ENCODE measurements at regions not wholly inside any gene's neighbourhood (a gene's known extent, or its start where the extent isn't known, plus 50 kb on each side); places are given as distances from the start of the nearest gene placed in this dataset.

DNA sequence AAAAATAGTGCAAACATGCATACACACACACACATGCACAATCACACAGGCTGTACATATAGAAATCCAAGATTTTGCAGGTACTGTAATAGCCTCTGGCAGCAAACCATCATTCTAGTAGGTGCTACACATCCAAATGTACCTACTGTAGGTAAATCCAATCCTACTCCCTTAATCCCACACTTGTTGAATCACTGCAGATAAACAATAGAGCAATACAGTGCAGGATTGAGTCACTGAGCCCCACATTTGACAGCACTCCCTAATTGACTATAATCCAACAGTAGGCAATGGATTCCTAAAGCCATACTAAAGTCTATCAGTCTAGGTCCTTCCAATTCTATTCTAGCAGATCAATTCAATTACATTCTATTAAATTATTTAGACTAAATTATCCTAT is 1640.5 kb upstream of the CDH9 start:
- Histone ChIP-seq H3K36me3 (ENCODE audit: low read depth) (no peaks in the 10 kb centered on the region), H3K4me3 (ENCODE audit: severe bottlenecking) (no peak overlapping the region), H3K4me1 (ENCODE audit: insufficient read depth, poor library complexity, severe bottlenecking) (no peaks in the 10 kb centered on the region), H3K27me3 (ENCODE audit: insufficient read depth, poor library complexity, severe bottlenecking) (no peaks in the 10 kb centered on the region), H3K27ac (ENCODE audit: poor library complexity, severe bottlenecking) (no peak overlapping the region), H3K9me3 (ENCODE audit: severe bottlenecking) (no peaks in the 10 kb centered on the region)
- DNase-seq (ENCODE audit: low spot score) = no peak
- peak; percentile 52; the same call in 2 of the 3 replicates for ATAC-seq (ENCODE audit: low read depth)
- TF ChIP-seq, protein P1, sequence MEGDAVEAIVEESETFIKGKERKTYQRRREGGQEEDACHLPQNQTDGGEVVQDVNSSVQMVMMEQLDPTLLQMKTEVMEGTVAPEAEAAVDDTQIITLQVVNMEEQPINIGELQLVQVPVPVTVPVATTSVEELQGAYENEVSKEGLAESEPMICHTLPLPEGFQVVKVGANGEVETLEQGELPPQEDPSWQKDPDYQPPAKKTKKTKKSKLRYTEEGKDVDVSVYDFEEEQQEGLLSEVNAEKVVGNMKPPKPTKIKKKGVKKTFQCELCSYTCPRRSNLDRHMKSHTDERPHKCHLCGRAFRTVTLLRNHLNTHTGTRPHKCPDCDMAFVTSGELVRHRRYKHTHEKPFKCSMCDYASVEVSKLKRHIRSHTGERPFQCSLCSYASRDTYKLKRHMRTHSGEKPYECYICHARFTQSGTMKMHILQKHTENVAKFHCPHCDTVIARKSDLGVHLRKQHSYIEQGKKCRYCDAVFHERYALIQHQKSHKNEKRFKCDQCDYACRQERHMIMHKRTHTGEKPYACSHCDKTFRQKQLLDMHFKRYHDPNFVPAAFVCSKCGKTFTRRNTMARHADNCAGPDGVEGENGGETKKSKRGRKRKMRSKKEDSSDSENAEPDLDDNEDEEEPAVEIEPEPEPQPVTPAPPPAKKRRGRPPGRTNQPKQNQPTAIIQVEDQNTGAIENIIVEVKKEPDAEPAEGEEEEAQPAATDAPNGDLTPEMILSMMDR (IDR thresholded peaks at IDR 0.05; ENCODE audit: poor library complexity, severe bottlenecking) = no peak

DNA sequence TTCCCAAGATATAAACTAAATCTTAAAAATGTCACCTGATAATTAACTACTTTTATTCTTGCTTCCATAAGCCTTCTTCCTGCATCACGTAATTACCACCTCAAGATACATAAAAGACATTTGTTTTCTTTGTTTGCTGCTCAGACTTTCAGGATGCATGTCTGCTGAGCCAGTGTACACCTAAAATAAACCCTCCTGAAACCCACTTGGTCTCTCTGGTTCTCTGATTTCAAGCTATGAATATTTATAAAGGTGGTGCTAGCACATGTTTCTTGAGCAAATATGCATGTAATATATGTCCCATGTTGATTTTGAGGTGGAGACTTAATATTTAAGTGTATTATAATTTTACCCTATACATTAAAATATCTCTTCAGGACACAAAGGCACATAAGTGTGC is 1627.7 kb upstream of the CDH9 start:
- H3K4me3 ChIP-seq (ENCODE audit: severe bottlenecking) = no peak overlapping the region
- no peaks in the 10 kb centered on the region for H3K4me1 ChIP-seq (ENCODE audit: insufficient read depth, poor library complexity, severe bottlenecking)
- no peaks in the 10 kb centered on the region for H3K27me3 ChIP-seq (ENCODE audit: insufficient read depth, poor library complexity, severe bottlenecking)
- DNase-seq (ENCODE audit: low spot score) (no peak), ATAC-seq (ENCODE audit: low read depth) (no peak)
- H3K27ac ChIP-seq (ENCODE audit: poor library complexity, severe bottlenecking) = no peak overlapping the region
- TF ChIP-seq, protein P1 (IDR thresholded peaks at IDR 0.05; ENCODE audit: poor library complexity, severe bottlenecking) = no peak
- H3K36me3 ChIP-seq (ENCODE audit: low read depth) = no peaks in the 10 kb centered on the region
- H3K9me3 ChIP-seq (ENCODE audit: severe bottlenecking) = peaks cover 16% of the 10 kb centered on the region

DNA sequence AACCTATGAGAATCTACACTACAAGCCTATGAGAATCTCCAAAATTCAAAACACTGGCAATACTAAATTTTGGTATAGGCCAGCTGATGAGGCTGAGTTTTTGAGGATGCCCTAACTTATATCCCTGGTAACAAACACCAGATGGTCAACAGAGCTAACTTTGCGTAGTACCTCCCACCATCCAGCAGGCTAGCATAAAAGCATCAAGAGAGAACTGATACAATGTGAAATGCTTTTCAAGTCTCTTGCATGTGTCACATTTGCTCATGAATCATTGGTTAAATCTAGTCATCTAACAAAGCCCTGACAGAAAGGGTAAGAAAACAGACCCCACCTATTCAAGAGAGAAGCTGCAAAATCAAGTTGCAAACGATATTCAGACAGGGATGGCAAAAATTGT is 1609.7 kb upstream of the CDH9 start:
- no peak for DNase-seq (ENCODE audit: low spot score)
- H3K27me3 ChIP-seq (ENCODE audit: insufficient read depth, poor library complexity, severe bottlenecking) = no peaks in the 10 kb centered on the region
- TF ChIP-seq, protein P1 (IDR thresholded peaks at IDR 0.05; ENCODE audit: poor library complexity, severe bottlenecking) = peak; percentile 17

DNA sequence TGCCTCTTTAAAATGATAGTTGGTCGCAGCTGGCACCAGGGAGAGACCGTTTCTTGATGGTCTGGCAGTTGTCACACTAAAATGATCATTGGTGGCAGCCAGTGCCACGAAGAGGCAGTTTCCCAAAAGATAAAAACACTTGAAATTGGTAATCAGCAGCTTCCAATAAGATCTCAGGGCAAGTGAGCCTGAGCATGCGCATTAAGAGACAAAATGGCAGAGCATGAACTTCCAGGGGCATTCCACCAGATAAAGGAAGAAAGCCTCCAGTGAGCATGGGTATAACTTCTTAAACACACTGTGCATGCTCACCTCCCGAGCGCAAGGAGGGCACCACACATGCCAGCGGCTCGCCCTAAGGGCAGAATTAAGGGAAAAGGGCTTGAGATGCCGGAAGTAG is 1594.2 kb upstream of the CDH9 start:
- Histone ChIP-seq H3K4me3 (ENCODE audit: severe bottlenecking) (no peak overlapping the region), H3K9me3 (ENCODE audit: severe bottlenecking) (no peaks in the 10 kb centered on the region), H3K27me3 (ENCODE audit: insufficient read depth, poor library complexity, severe bottlenecking) (no peaks in the 10 kb centered on the region), H3K36me3 (ENCODE audit: low read depth) (no peaks in the 10 kb centered on the region), H3K27ac (ENCODE audit: poor library complexity, severe bottlenecking) (no peak overlapping the region), H3K4me1 (ENCODE audit: insufficient read depth, poor library complexity, severe bottlenecking) (no peaks in the 10 kb centered on the region)
- DNase-seq (ENCODE audit: low spot score) (no peak), ATAC-seq (ENCODE audit: low read depth) (no peak)
- TF ChIP-seq, protein P1 (IDR thresholded peaks at IDR 0.05; ENCODE audit: poor library complexity, severe bottlenecking) = no peak

More for the DNA sequence above, 1609.7 kb upstream of the CDH9 start:
- ATAC-seq (ENCODE audit: low read depth) = peak; percentile 76
- no peak overlapping the region for H3K27ac ChIP-seq (ENCODE audit: poor library complexity, severe bottlenecking)
- H3K36me3 ChIP-seq (ENCODE audit: low read depth) = no peaks in the 10 kb centered on the region
- H3K4me1 ChIP-seq (ENCODE audit: insufficient read depth, poor library complexity, severe bottlenecking) = no peaks in the 10 kb centered on the region
- no peaks in the 10 kb centered on the region for H3K9me3 ChIP-seq (ENCODE audit: severe bottlenecking)
- H3K4me3 ChIP-seq (ENCODE audit: severe bottlenecking) = no peak overlapping the region

DNA sequence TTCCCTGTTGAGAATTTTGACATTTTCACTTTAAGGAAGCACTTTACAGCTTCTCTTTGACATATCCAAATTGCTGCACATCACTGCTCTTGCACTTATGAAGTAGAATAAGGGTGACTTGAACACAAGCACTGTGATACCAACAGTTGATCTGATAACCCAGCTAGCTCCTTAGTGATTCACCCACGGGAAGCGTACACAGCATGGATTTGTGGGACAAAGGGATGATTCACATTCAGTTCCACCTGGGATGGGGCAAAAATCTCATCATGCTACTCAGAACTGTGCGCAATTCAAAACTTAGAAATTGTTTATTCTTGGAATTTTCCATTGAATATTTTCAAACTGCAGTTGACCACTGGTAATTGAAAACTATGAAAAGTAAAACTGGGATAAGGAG is 1565.5 kb upstream of the CDH9 start:
- Histone ChIP-seq H3K4me3 (ENCODE audit: severe bottlenecking) (no peak overlapping the region), H3K27me3 (ENCODE audit: insufficient read depth, poor library complexity, severe bottlenecking) (no peaks in the 10 kb centered on the region), H3K9me3 (ENCODE audit: severe bottlenecking) (no peaks in the 10 kb centered on the region), H3K4me1 (ENCODE audit: insufficient read depth, poor library complexity, severe bottlenecking) (no peaks in the 10 kb centered on the region), H3K36me3 (ENCODE audit: low read depth) (no peaks in the 10 kb centered on the region), H3K27ac (ENCODE audit: poor library complexity, severe bottlenecking) (no peak overlapping the region)
- TF ChIP-seq, protein P1 (IDR thresholded peaks at IDR 0.05; ENCODE audit: poor library complexity, severe bottlenecking) = no peak
- ATAC-seq (ENCODE audit: low read depth) (peak; percentile 67; the same call in 2 of the 3 replicates), DNase-seq (ENCODE audit: low spot score) (no peak)
